ENCODE measurements at regions not wholly inside any gene's neighbourhood (a gene's known extent, or its start where the extent isn't known, plus 50 kb on each side); places are given as distances from the start of the nearest gene placed in this dataset.

GRCh38 chr5:72028382-72028781 lies 78.9 kb upstream of the MAP1B start:
- no peak for FAIRE-seq
- Histone ChIP-seq H3K9me1 (ENCODE audit: control insufficient read depth, extremely low read depth, insufficient read depth, low read length) (no peaks in the 10 kb centered on the region), H3K4me3 (ENCODE audit: control insufficient read depth in 2 of 3, extremely low read depth in 1 of 3, insufficient read depth in 2 of 3, low read depth in 1 of 3, low read length in 3 of 3) (no peak overlapping the region), H3K27me3 (ENCODE audit: control insufficient read depth, extremely low read depth, insufficient read depth, low read length) (no peaks in the 10 kb centered on the region), H3K36me3 (ENCODE audit: control insufficient read depth in 2 of 2, extremely low read depth in 1 of 2, insufficient read depth in 2 of 2, low read length in 2 of 2) (no peaks in the 10 kb centered on the region), H3K4me1 (ENCODE audit: control insufficient read depth, extremely low read depth, insufficient read depth, low read length) (no peaks in the 10 kb centered on the region), H3K9me3 (ENCODE audit: control insufficient read depth, low read depth, low read length) (no peaks in the 10 kb centered on the region), H3K79me2 (ENCODE audit: control insufficient read depth, insufficient read depth, low read length) (no peaks in the 10 kb centered on the region), H4K20me1 (ENCODE audit: control insufficient read depth, extremely low read depth, insufficient read depth, low read length) (no peaks in the 10 kb centered on the region), H2AFZ (ENCODE audit: control insufficient read depth, low read length) (no peak overlapping the region), H3K27ac (ENCODE audit: control insufficient read depth, insufficient read depth, low read length) (no peak overlapping the region), H3K4me2 (ENCODE audit: control insufficient read depth, extremely low read depth, insufficient read depth, low read depth, low read length) (no peak overlapping the region), H3K9ac (ENCODE audit: control insufficient read depth, extremely low read depth, insufficient read depth, low read length) (no peak overlapping the region)
- DNase-seq (ENCODE audit: low read depth, low spot score) = no peak
- TF ChIP-seq CTCF (optimal IDR thresholded peaks at IDR 0.05 in 1 of 3, IDR thresholded peaks at IDR 0.05 in 1 of 3, conservative IDR thresholded peaks at IDR 0.05 in 1 of 3; ENCODE audit: extremely low read depth in 1 of 3, insufficient read depth in 2 of 3, low read length in 3 of 3) (no peak), EZH2 (IDR thresholded peaks at IDR 0.05; ENCODE audit: low read length) (no peak)
- dilution Hi-C loops (cut with MboI; ENCODE audit: extremely low pct_ligation_motif_present, low sequenced_read_pairs) = no loop called here

- peaks cover 11% of the 10 kb centered on the region for H3K4me1 ChIP-seq (ENCODE audit: control insufficient read depth, extremely low read depth, insufficient read depth, low read length)
- dilution Hi-C loops (cut with MboI; ENCODE audit: extremely low pct_ligation_motif_present, low sequenced_read_pairs) = no loop called here
- FAIRE-seq = no peak
These were observed 77.0 kb upstream of the MAP1B start for GRCh38 chr5:72030237-72030636.

More at GRCh38 chr5:72030237-72030636, 77.0 kb upstream of the MAP1B start:
- no peak overlapping the region for H3K4me2 ChIP-seq (ENCODE audit: control insufficient read depth, extremely low read depth, insufficient read depth, low read depth, low read length)
- no peaks in the 10 kb centered on the region for H4K20me1 ChIP-seq (ENCODE audit: control insufficient read depth, extremely low read depth, insufficient read depth, low read length)
- no peaks in the 10 kb centered on the region for H3K79me2 ChIP-seq (ENCODE audit: control insufficient read depth, insufficient read depth, low read length)
- H3K9ac ChIP-seq (ENCODE audit: control insufficient read depth, extremely low read depth, insufficient read depth, low read length) = no peak overlapping the region
- no peaks in the 10 kb centered on the region for H3K9me1 ChIP-seq (ENCODE audit: control insufficient read depth, extremely low read depth, insufficient read depth, low read length)
- no peak for DNase-seq (ENCODE audit: low read depth, low spot score)
- no peaks in the 10 kb centered on the region for H3K36me3 ChIP-seq (ENCODE audit: control insufficient read depth in 2 of 2, extremely low read depth in 1 of 2, insufficient read depth in 2 of 2, low read length in 2 of 2)
- TF ChIP-seq CTCF (optimal IDR thresholded peaks at IDR 0.05 in 1 of 3, IDR thresholded peaks at IDR 0.05 in 1 of 3, conservative IDR thresholded peaks at IDR 0.05 in 1 of 3; ENCODE audit: extremely low read depth in 1 of 3, insufficient read depth in 2 of 3, low read length in 3 of 3) (no peak), EZH2 (IDR thresholded peaks at IDR 0.05; ENCODE audit: low read length) (no peak)
- H3K27me3 ChIP-seq (ENCODE audit: control insufficient read depth, extremely low read depth, insufficient read depth, low read length) = no peaks in the 10 kb centered on the region
- H3K4me3 ChIP-seq (ENCODE audit: control insufficient read depth in 2 of 3, extremely low read depth in 1 of 3, insufficient read depth in 2 of 3, low read depth in 1 of 3, low read length in 3 of 3) = no peak overlapping the region
- H3K27ac ChIP-seq (ENCODE audit: control insufficient read depth, insufficient read depth, low read length) = no peak overlapping the region
- H3K9me3 ChIP-seq (ENCODE audit: control insufficient read depth, low read depth, low read length) = no peaks in the 10 kb centered on the region
- no peak overlapping the region for H2AFZ ChIP-seq (ENCODE audit: control insufficient read depth, low read length)
